Keratinocyte (primary cell): ENCODE measurements at regions not wholly inside any gene's neighbourhood (a gene's known extent, or its start where the extent isn't known, plus 50 kb on each side); places are given as distances from the start of the nearest gene placed in this dataset.

ENCODE experiments used
- DNase-seq: peaks from one replicate; pipeline ENCODE4 v3.0.0-alpha.2; 2011; ENCODE audit warnings: low read depth, missing footprints, low spot score
- FAIRE-seq: peaks from 2 replicates; lab custom pipeline; 2011; peaks lifted over from hg19 to GRCh38; lab: Jason Lieb, UNC
- H2AFZ ChIP-seq: 2 replicates; pipeline ENCODE4 v1.6.0; 2012; ENCODE audit warnings: low read length, control low read depth, inconsistent platforms; ENCODE audit not compliant: control insufficient read depth
- H3K27ac ChIP-seq: 2 replicates; pipeline ENCODE4 v1.5.1; 2011; ENCODE audit warnings: low read length; ENCODE audit not compliant: control insufficient read depth, insufficient read depth
- H3K27me3 ChIP-seq: 3 replicates; pipeline ENCODE4 v1.6.0; 2011; ENCODE audit warnings: low read length; ENCODE audit not compliant: control insufficient read depth, insufficient read depth; ENCODE audit errors: extremely low read depth
- H3K36me3 ChIP-seq, 2 experiments: 2 replicates in 1 of 2; 3 replicates in 1 of 2; pipeline ENCODE4 v1.5.1; 2011; ENCODE audit warnings: low read length in 2 of 2, mild to moderate bottlenecking in 1 of 2; ENCODE audit not compliant: control insufficient read depth in 2 of 2, insufficient read depth in 2 of 2; ENCODE audit errors: extremely low read depth in 1 of 2
- H3K4me1 ChIP-seq: 3 replicates; pipeline ENCODE4 v1.5.1; 2011; ENCODE audit warnings: low read length; ENCODE audit not compliant: control insufficient read depth, insufficient read depth; ENCODE audit errors: extremely low read depth
- H3K4me2 ChIP-seq: 3 replicates; pipeline ENCODE4 v1.6.0; 2011; ENCODE audit warnings: low read depth, low read length; ENCODE audit not compliant: control insufficient read depth, insufficient read depth; ENCODE audit errors: extremely low read depth
- H3K4me3 ChIP-seq, 3 experiments: fragments of 200-600 bp in 1 of 3; sonication (generic) in 1 of 3; 2 replicates in 2 of 3; 3 replicates in 1 of 3; pipeline ENCODE4 v1.5.1; 2011 to 2016; ENCODE audit warnings: low read length in 3 of 3, mild to moderate bottlenecking in 3 of 3, control low read depth in 2 of 3, inconsistent platforms in 1 of 3, low read depth in 1 of 3, mixed read lengths in 1 of 3, mixed run types in 1 of 3, moderate library complexity in 1 of 3; ENCODE audit not compliant: control insufficient read depth in 2 of 3, insufficient read depth in 2 of 3; ENCODE audit errors: extremely low read depth in 1 of 3
- H3K79me2 ChIP-seq: 2 replicates; pipeline ENCODE4 v1.6.0; 2012; ENCODE audit warnings: low read length; ENCODE audit not compliant: control insufficient read depth, insufficient read depth
- H3K9ac ChIP-seq: 3 replicates; pipeline ENCODE4 v1.6.0; 2011; ENCODE audit warnings: low read length; ENCODE audit not compliant: control insufficient read depth, insufficient read depth; ENCODE audit errors: extremely low read depth
- H3K9me1 ChIP-seq: 3 replicates; pipeline ENCODE4 v1.6.0; 2011; ENCODE audit warnings: low read length; ENCODE audit not compliant: control insufficient read depth, insufficient read depth; ENCODE audit errors: extremely low read depth
- H3K9me3 ChIP-seq: 2 replicates; pipeline ENCODE4 v1.5.1; 2012; ENCODE audit warnings: low read depth, low read length; ENCODE audit not compliant: control insufficient read depth
- H4K20me1 ChIP-seq: 3 replicates; pipeline ENCODE4 v1.6.0; 2011; ENCODE audit warnings: low read length; ENCODE audit not compliant: control insufficient read depth, insufficient read depth; ENCODE audit errors: extremely low read depth
- EZH2 ChIP-seq: IDR thresholded peaks from one replicate; pipeline ENCODE4 v1.6.1; 2012; ENCODE audit warnings: inconsistent platforms, mild to moderate bottlenecking, low read length, moderate library complexity
- dilution Hi-C: fragments of 300-500 bp; cut with MboI; formaldehyde crosslinking; loops from one replicate; pipeline ENCODE4 v1.7.0; 2020; ENCODE audit warnings: low sequenced_read_pairs; ENCODE audit not compliant: extremely low pct_ligation_motif_present
- TF ChIP-seq, protein P1 (sequence below), 3 experiments: IDR thresholded peaks in 1 of 3; conservative IDR thresholded peaks in 1 of 3; optimal IDR thresholded peaks in 1 of 3; 2 replicates in 2 of 3; 3 replicates in 1 of 3; pipeline versions ENCODE3 to v1.5.1; 2011; ENCODE audit warnings: low read length in 3 of 3, mild to moderate bottlenecking in 3 of 3, moderate library complexity in 2 of 3, control low read depth in 1 of 3, inconsistent platforms in 1 of 3; ENCODE audit not compliant: insufficient read depth in 2 of 3; ENCODE audit errors: extremely low read depth in 1 of 3

DNA sequence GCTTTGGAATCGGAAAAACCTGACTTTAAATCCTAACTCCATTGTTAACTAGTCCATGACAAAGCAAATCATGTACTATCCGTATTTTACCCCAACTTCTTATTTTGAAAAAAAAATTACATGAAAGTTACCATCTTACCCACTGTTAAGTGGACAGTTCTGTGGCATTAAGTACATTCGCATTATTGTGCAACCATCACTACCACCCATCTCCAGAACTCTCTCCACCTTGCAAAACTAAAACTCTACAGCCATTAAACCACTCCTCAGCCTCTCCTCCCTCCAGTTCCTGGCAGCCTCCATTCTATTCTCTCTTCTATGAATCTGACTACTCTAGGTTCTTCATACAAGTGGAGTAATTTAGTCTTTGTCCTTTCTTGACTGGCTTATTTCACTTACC lies 176.5 kb downstream of the USP12 start:
- no peak overlapping the region for H3K4me2 ChIP-seq
- peaks cover 12% of the 10 kb centered on the region for H3K27me3 ChIP-seq
- no peak overlapping the region for H2AFZ ChIP-seq
- FAIRE-seq (no peak), DNase-seq (no peak)
- no peak overlapping the region for H3K4me3 ChIP-seq
- no peak for TF ChIP-seq EZH2
- TF ChIP-seq, protein P1, sequence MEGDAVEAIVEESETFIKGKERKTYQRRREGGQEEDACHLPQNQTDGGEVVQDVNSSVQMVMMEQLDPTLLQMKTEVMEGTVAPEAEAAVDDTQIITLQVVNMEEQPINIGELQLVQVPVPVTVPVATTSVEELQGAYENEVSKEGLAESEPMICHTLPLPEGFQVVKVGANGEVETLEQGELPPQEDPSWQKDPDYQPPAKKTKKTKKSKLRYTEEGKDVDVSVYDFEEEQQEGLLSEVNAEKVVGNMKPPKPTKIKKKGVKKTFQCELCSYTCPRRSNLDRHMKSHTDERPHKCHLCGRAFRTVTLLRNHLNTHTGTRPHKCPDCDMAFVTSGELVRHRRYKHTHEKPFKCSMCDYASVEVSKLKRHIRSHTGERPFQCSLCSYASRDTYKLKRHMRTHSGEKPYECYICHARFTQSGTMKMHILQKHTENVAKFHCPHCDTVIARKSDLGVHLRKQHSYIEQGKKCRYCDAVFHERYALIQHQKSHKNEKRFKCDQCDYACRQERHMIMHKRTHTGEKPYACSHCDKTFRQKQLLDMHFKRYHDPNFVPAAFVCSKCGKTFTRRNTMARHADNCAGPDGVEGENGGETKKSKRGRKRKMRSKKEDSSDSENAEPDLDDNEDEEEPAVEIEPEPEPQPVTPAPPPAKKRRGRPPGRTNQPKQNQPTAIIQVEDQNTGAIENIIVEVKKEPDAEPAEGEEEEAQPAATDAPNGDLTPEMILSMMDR (optimal IDR thresholded peaks at IDR 0.05 in 1 of 3, IDR thresholded peaks at IDR 0.05 in 1 of 3, conservative IDR thresholded peaks at IDR 0.05 in 1 of 3; ENCODE audit: extremely low read depth in 1 of 3, insufficient read depth in 2 of 3, low read length in 3 of 3), result no peak
- no peaks in the 10 kb centered on the region for H3K79me2 ChIP-seq
- H3K4me1 ChIP-seq, result no peaks in the 10 kb centered on the region
- no peaks in the 10 kb centered on the region for H3K36me3 ChIP-seq
- H3K9ac ChIP-seq, result no peak overlapping the region
- no peaks in the 10 kb centered on the region for H4K20me1 ChIP-seq
- no peaks in the 10 kb centered on the region for H3K9me1 ChIP-seq
- no peak overlapping the region for H3K27ac ChIP-seq
- dilution Hi-C loops, result no loop called here
- H3K9me3 ChIP-seq, result no peaks in the 10 kb centered on the region

DNA sequence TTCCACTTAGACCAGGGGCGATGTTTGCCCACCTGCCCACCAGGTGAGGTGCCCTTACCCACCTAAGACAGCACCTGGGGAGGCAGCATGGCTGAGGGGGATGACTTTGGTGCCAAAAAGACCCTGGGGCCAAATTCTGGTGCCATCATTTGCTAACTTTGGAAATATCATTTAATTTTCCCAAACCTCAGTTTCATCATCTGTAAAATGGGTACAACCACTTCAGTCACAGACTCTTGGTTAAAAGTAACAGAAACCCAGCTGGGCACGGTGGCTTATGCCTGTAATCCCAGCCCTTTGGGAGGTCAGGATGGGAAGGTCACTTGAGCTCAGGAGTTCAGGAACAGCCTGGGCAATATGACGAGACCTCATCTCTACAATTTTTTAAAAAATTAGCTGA lies 177.8 kb downstream of the USP12 start:
- H3K9me1 ChIP-seq, result no peaks in the 10 kb centered on the region
- H4K20me1 ChIP-seq, result no peaks in the 10 kb centered on the region
- no peaks in the 10 kb centered on the region for H3K79me2 ChIP-seq
- no peak for FAIRE-seq
- no peak overlapping the region for H3K4me2 ChIP-seq
- no peak overlapping the region for H3K9ac ChIP-seq
- H3K9me3 ChIP-seq, result no peaks in the 10 kb centered on the region
- no peak for DNase-seq
- H3K27me3 ChIP-seq, result peaks cover 8% of the 10 kb centered on the region
- no peaks in the 10 kb centered on the region for H3K36me3 ChIP-seq
- no peaks in the 10 kb centered on the region for H3K4me1 ChIP-seq
- no peak overlapping the region for H3K4me3 ChIP-seq
- no peak overlapping the region for H2AFZ ChIP-seq
- dilution Hi-C loops, result no loop called here
- no peak for TF ChIP-seq EZH2
- TF ChIP-seq, protein P1 (optimal IDR thresholded peaks at IDR 0.05 in 1 of 3, IDR thresholded peaks at IDR 0.05 in 1 of 3, conservative IDR thresholded peaks at IDR 0.05 in 1 of 3; ENCODE audit: extremely low read depth in 1 of 3, insufficient read depth in 2 of 3, low read length in 3 of 3), result no peak
- H3K27ac ChIP-seq, result no peak overlapping the region
